SK-N-SH (cell line): ENCODE measurements at regions not wholly inside any gene's neighbourhood (a gene's known extent, or its start where the extent isn't known, plus 50 kb on each side); places are given as distances from the start of the nearest gene placed in this dataset.

Experiments
- CTCF ChIA-PET: fragments of 300-600, 350-600 bp; formaldehyde crosslinking; extraction: SDS; loops from one replicate; lab custom pipeline; 2021; lab: Yijun Ruan, JAX
- POLR2A ChIA-PET: fragments of 350-600 bp; sonication (Branson Sonifier 250); formaldehyde crosslinking; extraction: SDS; loops from one replicate; lab custom pipeline; 2020; ENCODE audit warnings: antibody characterized with exemption, inconsistent platforms; lab: Yijun Ruan, JAX
- DNase-seq: peaks from one replicate; pipeline ENCODE4 v3.0.0; 2012
- H2AFZ ChIP-seq: fragments of 200-600 bp; sonication (generic); 2 replicates; pipeline ENCODE4 v1.8.1; 2016; ENCODE audit warnings: antibody characterized with exemption, mild to moderate bottlenecking, low read depth
- H3F3A ChIP-seq: fragments of 200-600 bp; sonication (generic); replicated peaks from 2 replicates; pipeline ENCODE3; 2016; ENCODE audit warnings: antibody characterized with exemption, mild to moderate bottlenecking; ENCODE audit not compliant: insufficient read depth
- H3K27ac ChIP-seq, 2 experiments: fragments of 200-500 bp in 1 of 2; fragments of 200-600 bp in 1 of 2; sonication (Bioruptor generic) in 1 of 2; sonication (generic), shearing (Covaris generic) in 1 of 2; 2 replicates each; pipeline versions ENCODE4 v1.5.1 to v1.6.1; 2014 to 2016; ENCODE audit warnings: low read depth in 2 of 2, inconsistent platforms in 1 of 2, low read length in 1 of 2, mild to moderate bottlenecking in 1 of 2, mixed read lengths in 1 of 2
- H3K27me3 ChIP-seq: fragments of 200-600 bp; sonication (generic), shearing (Covaris generic); 2 replicates; pipeline ENCODE4 v1.6.1; 2016; ENCODE audit warnings: mixed run types; ENCODE audit not compliant: insufficient read depth
- H3K36me3 ChIP-seq, 2 experiments: fragments of 200-500 bp in 1 of 2; fragments of 200-600 bp in 1 of 2; sonication (Bioruptor generic) in 1 of 2; sonication (generic) in 1 of 2; replicated peaks in 1 of 2; 2 replicates each; pipeline versions ENCODE3 to v1.5.1; 2014 to 2016; ENCODE audit warnings: low read length in 1 of 2, mild to moderate bottlenecking in 1 of 2; ENCODE audit not compliant: insufficient read depth in 2 of 2, control insufficient read depth in 1 of 2
- H3K4me1 ChIP-seq, 2 experiments: fragments of 200-500 bp in 1 of 2; fragments of 200-600 bp in 1 of 2; sonication (Bioruptor generic) in 1 of 2; sonication (generic), shearing (Covaris generic) in 1 of 2; 2 replicates each; pipeline versions ENCODE4 v1.5.1 to v1.6.1; 2014 to 2016; ENCODE audit warnings: low read depth in 1 of 2, low read length in 1 of 2, mixed run types in 1 of 2; ENCODE audit not compliant: insufficient read depth in 2 of 2, control insufficient read depth in 1 of 2
- H3K4me2 ChIP-seq: fragments of 200-600 bp; sonication (generic), shearing (Covaris generic); 2 replicates; pipeline ENCODE4 v1.6.1; 2017; ENCODE audit warnings: mixed run types
- H3K4me3 ChIP-seq, 2 experiments: fragments of 200-500 bp in 1 of 2; fragments of 200-600 bp in 1 of 2; sonication (Bioruptor generic) in 1 of 2; sonication (generic), shearing (Covaris generic) in 1 of 2; 2 replicates each; pipeline versions ENCODE4 v1.5.1 to v1.8.1; 2014 to 2016; ENCODE audit warnings: low read depth in 2 of 2, inconsistent platforms in 1 of 2, low read length in 1 of 2, mild to moderate bottlenecking in 1 of 2, mixed read lengths in 1 of 2, moderate library complexity in 1 of 2
- H3K79me2 ChIP-seq: fragments of 200-600 bp; sonication (generic); 2 replicates; pipeline ENCODE4 v1.8.1; 2017; ENCODE audit warnings: mild to moderate bottlenecking; ENCODE audit not compliant: insufficient read depth
- H3K9ac ChIP-seq: fragments of 200-600 bp; sonication (generic); 2 replicates; pipeline ENCODE4 v1.6.1; 2017; ENCODE audit warnings: mixed run types
- H3K9me2 ChIP-seq: fragments of 200-600 bp; sonication (generic); 2 replicates; pipeline ENCODE4 v1.6.1; 2017; ENCODE audit warnings: mixed run types
- H3K9me3 ChIP-seq: fragments of 200-600 bp; sonication (generic); 2 replicates; pipeline ENCODE4 v1.6.1; 2017; ENCODE audit warnings: mixed run types, mild to moderate bottlenecking, moderate library complexity
- H4K20me1 ChIP-seq: fragments of 200-600 bp; sonication (generic); 2 replicates; pipeline ENCODE4 v1.6.1; 2017; ENCODE audit warnings: mild to moderate bottlenecking, mixed run types; ENCODE audit not compliant: insufficient read depth
- CTCF ChIP-seq: fragments of 200-600 bp; sonication (generic); IDR thresholded peaks from 2 replicates; pipeline ENCODE4 v1.6.1; 2017; ENCODE audit warnings: antibody characterized with exemption, mild to moderate bottlenecking, moderate library complexity
- ELF1 ChIP-seq: IDR thresholded peaks from 2 replicates; pipeline ENCODE4 v1.4.0; 2012
- EP300 ChIP-seq, 2 experiments: IDR thresholded peaks; 2 replicates each; pipeline versions ENCODE4 v1.4.0 to v1.6.1; 2012; ENCODE audit warnings: borderline replicate concordance in 1 of 2, low read depth in 1 of 2, low read length in 1 of 2
- FOXM1 ChIP-seq: IDR thresholded peaks from 2 replicates; pipeline ENCODE4 v1.4.0; 2012; ENCODE audit warnings: low read depth, mild to moderate bottlenecking
- GABPA ChIP-seq: IDR thresholded peaks from 2 replicates; pipeline ENCODE4 v1.4.0; 2012; ENCODE audit warnings: low read depth, mild to moderate bottlenecking
- GATA2 ChIP-seq: sonication (generic); formaldehyde crosslinking; IDR thresholded peaks from 2 replicates; pipeline ENCODE4 v1.5.0; 2020; ENCODE audit warnings: mild to moderate bottlenecking, missing genetic modification reagents
- JUND ChIP-seq: IDR thresholded peaks from 2 replicates; pipeline ENCODE4 v1.4.0; 2012
- NFIC ChIP-seq: IDR thresholded peaks from 2 replicates; pipeline ENCODE4 v1.4.0; 2012; ENCODE audit warnings: borderline replicate concordance
- NRF1 ChIP-seq: IDR thresholded peaks from 2 replicates; pipeline ENCODE4 v1.6.1; 2012; ENCODE audit warnings: low read depth, mild to moderate bottlenecking, low read length
- POLR2AphosphoS5 ChIP-seq: IDR thresholded peaks from 2 replicates; pipeline ENCODE4 v1.6.1; 2012; ENCODE audit warnings: low read depth, low read length
- RFX5 ChIP-seq: IDR thresholded peaks from 2 replicates; pipeline ENCODE4 v1.6.1; 2012; ENCODE audit warnings: mild to moderate bottlenecking, improper control_type of control experiment, low read length
- SMC3 ChIP-seq: IDR thresholded peaks from 2 replicates; pipeline ENCODE4 v1.6.1; 2012; ENCODE audit warnings: low read depth, low read length, improper control_type of control experiment
- TAF1 ChIP-seq: IDR thresholded peaks from 2 replicates; pipeline ENCODE4 v1.6.1; 2012; ENCODE audit warnings: low read depth, mild to moderate bottlenecking, low read length, moderate library complexity, borderline replicate concordance
- TCF12 ChIP-seq: IDR thresholded peaks from 2 replicates; pipeline ENCODE4 v1.4.0; 2012
- WGBS: methylation state at CpG from one replicate; pipeline ENCODE4 v1.1.6; 2017; ENCODE audit warnings: low lambda C conversion rate; 5-methylcytosine and 5-hydroxymethylcytosine counted together

- POLR2A ChIA-PET, result no interaction called here
- no peak overlapping the region for H2AFZ ChIP-seq
- no peaks in the 10 kb centered on the region for H3K27me3 ChIP-seq
- no peaks in the 10 kb centered on the region for H3K36me3 ChIP-seq
- no peaks in the 10 kb centered on the region for H3K9me2 ChIP-seq
- H3K27ac ChIP-seq, result no peak overlapping the region
- H3K9me3 ChIP-seq, result no peaks in the 10 kb centered on the region
- no peak overlapping the region for H3K4me3 ChIP-seq
- CTCF ChIA-PET, result interaction anchor here (0.8 kb wide), 1 partner anchor 1109 kb away, joined by 3 read pairs; no protein-coding TSS in a partner anchor
- DNase-seq, result no peak
- no peaks in the 10 kb centered on the region for H4K20me1 ChIP-seq
- TF ChIP-seq SMC3 (no peak), RFX5 (no peak), CTCF (no peak), TCF12 (no peak), GATA2 (CRISPR knock-in tag) (no peak), POLR2AphosphoS5 (no peak), ELF1 (no peak), GABPA (no peak), NRF1 (no peak), NFIC (no peak), FOXM1 (no peak), TAF1 (no peak), JUND (no peak)
- no peaks in the 10 kb centered on the region for H3F3A ChIP-seq
- H3K79me2 ChIP-seq, result no peaks in the 10 kb centered on the region
- no peaks in the 10 kb centered on the region for H3K4me1 ChIP-seq
- H3K4me2 ChIP-seq, result no peak overlapping the region
- H3K9ac ChIP-seq, result no peak overlapping the region
Observed at GRCh38 chr7:46999866-47000265, 582.0 kb downstream of the TNS3 start.

- no peak overlapping the region for H3K27ac ChIP-seq
- H3K4me1 ChIP-seq, result no peaks in the 10 kb centered on the region
- CTCF ChIA-PET, result no interaction called here
- H3K9me3 ChIP-seq, result no peaks in the 10 kb centered on the region
- no peaks in the 10 kb centered on the region for H3F3A ChIP-seq
- no peak overlapping the region for H2AFZ ChIP-seq
- no peaks in the 10 kb centered on the region for H3K9me2 ChIP-seq
- no peak overlapping the region for H3K9ac ChIP-seq
- H3K79me2 ChIP-seq, result no peaks in the 10 kb centered on the region
- no peaks in the 10 kb centered on the region for H3K27me3 ChIP-seq
- H3K4me2 ChIP-seq, result no peak overlapping the region
- no peaks in the 10 kb centered on the region for H4K20me1 ChIP-seq
- H3K4me3 ChIP-seq, result no peak overlapping the region
- POLR2A ChIA-PET, result no interaction called here
- DNase-seq, result no peak
- WGBS, result 90% methylated on average over 3 of the region's 3 CpGs
- TF ChIP-seq JUND, result no peak
- H3K36me3 ChIP-seq, result no peaks in the 10 kb centered on the region
Observed at GRCh38 chr7:46996972-46997371, 584.9 kb downstream of the TNS3 start.

- Histone ChIP-seq H3K36me3 (no peaks in the 10 kb centered on the region), H3K9ac (no peak overlapping the region), H3K27me3 (no peaks in the 10 kb centered on the region), H2AFZ (no peak overlapping the region), H3K4me1 (no peaks in the 10 kb centered on the region), H3K4me2 (no peak overlapping the region), H3K79me2 (no peaks in the 10 kb centered on the region), H4K20me1 (no peaks in the 10 kb centered on the region), H3K9me2 (no peaks in the 10 kb centered on the region), H3K4me3 (no peak overlapping the region), H3F3A (no peaks in the 10 kb centered on the region), H3K27ac (no peak overlapping the region), H3K9me3 (no peaks in the 10 kb centered on the region)
- CTCF ChIA-PET, result interaction anchor here (1.4 to 1.6 kb wide), 2 partner anchors 11 to 1071 kb away, joined by 4 to 6 read pairs; no protein-coding TSS in a partner anchor
- WGBS, result 42% methylated on average over 3 of the region's 3 CpGs
- no peak for DNase-seq
- POLR2A ChIA-PET, result no interaction called here
- TF ChIP-seq EP300 (IDR thresholded peaks at IDR 0.05; ENCODE audit: borderline replicate concordance in 1 of 2, low read depth in 1 of 2, low read length in 1 of 2), result no peak
Observed at GRCh38 chr7:46993396-46993795, 588.5 kb downstream of the TNS3 start.
